ENCODE measurements at regions not wholly inside any gene's neighbourhood (a gene's known extent, or its start where the extent isn't known, plus 50 kb on each side); places are given as distances from the start of the nearest gene placed in this dataset.

- DNase-seq (ENCODE audit: low read depth in 1 of 2, low spot score in 1 of 2) (no peak), FAIRE-seq (no peak), ATAC-seq (no peak)
- no peak overlapping the region for H3K4me2 ChIP-seq
- no peak overlapping the region for H3K4me3 ChIP-seq
- H3K4me1 ChIP-seq: peaks cover 12% of the 10 kb centered on the region; the same call in 2 of the 3 replicates
- TF ChIP-seq NR3C1 (IDR thresholded peaks at IDR 0.05) (no peak), MAX (IDR thresholded peaks at IDR 0.05) (no peak), HES2 (IDR thresholded peaks at IDR 0.05) (no peak), TP53 (CRISPR knock-in tag; IDR thresholded peaks at IDR 0.05) (no peak), NFE2L2 (conservative IDR thresholded peaks at IDR 0.05; ENCODE audit: low read length) (no peak), CTCF (IDR thresholded peaks at IDR 0.05) (no peak), ZC3H11A (IDR thresholded peaks at IDR 0.05) (no peak), ZSCAN20 (CRISPR knock-in tag; IDR thresholded peaks at IDR 0.05) (no peak), ZNF302 (CRISPR knock-in tag; IDR thresholded peaks at IDR 0.05) (no peak)
- no peak overlapping the region for H3K27ac ChIP-seq
- CTCF ChIA-PET: no interaction called here
- no peaks in the 10 kb centered on the region for H3K9me3 ChIP-seq
- WGBS (ENCODE audit: missing lambda C conversion rate): 46% methylated on average over 5 of the region's 5 CpGs
- POLR2A ChIA-PET: no interaction called here
Measured at GRCh38 chr14:23696701-23697239, 60.6 kb downstream of the DHRS2 start.

GRCh38 chr14:23697680-23698079 lies 61.5 kb downstream of the DHRS2 start:
- no peak overlapping the region for H3K4me3 ChIP-seq
- peaks cover 12% of the 10 kb centered on the region; the same call in 2 of the 3 replicates for H3K4me1 ChIP-seq
- H3K9me3 ChIP-seq: 0 out of 3 replicates have a peak, but pooled peaks cover 4% of the 10 kb centered on the region
- no peak overlapping the region for H3K27ac ChIP-seq
- WGBS (ENCODE audit: missing lambda C conversion rate): 38% methylated on average over 4 of the region's 4 CpGs
- ATAC-seq: no peak
- ChIA-PET POLR2A (no interaction called here), CTCF (interaction anchor here (1.4 kb wide), 1 partner anchor 213 kb away, joined by 4 read pairs; no protein-coding TSS in a partner anchor)
- DNase-seq (ENCODE audit: low read depth in 1 of 2, low spot score in 1 of 2): no peak
- H3K4me2 ChIP-seq: no peak overlapping the region
- TF ChIP-seq GATA3 (IDR thresholded peaks at IDR 0.05; ENCODE audit: borderline replicate concordance) (no peak), EHMT2 (IDR thresholded peaks at IDR 0.05; ENCODE audit: low read depth) (no peak), BHLHE40 (IDR thresholded peaks at IDR 0.05; ENCODE audit: low read depth, low read length) (no peak), CHD4 (IDR thresholded peaks at IDR 0.05; ENCODE audit: borderline replicate concordance) (no peak), RNF2 (IDR thresholded peaks at IDR 0.05; ENCODE audit: borderline replicate concordance, low read depth) (no peak), RFX5 (IDR thresholded peaks at IDR 0.05) (no peak), HOXA7 (CRISPR knock-in tag; IDR thresholded peaks at IDR 0.05) (no peak), MAFK (IDR thresholded peaks at IDR 0.05; ENCODE audit: partially characterized antibody) (no peak), KDM5A (IDR thresholded peaks at IDR 0.05) (no peak), HDAC2 (IDR thresholded peaks at IDR 0.05) (no peak), CBX2 (IDR thresholded peaks at IDR 0.05; ENCODE audit: borderline replicate concordance, low read depth) (no peak), SREBF2 (IDR thresholded peaks at IDR 0.05) (no peak), MYC (IDR thresholded peaks at IDR 0.05; ENCODE audit: borderline replicate concordance, low read length) (no peak), MAX (IDR thresholded peaks at IDR 0.05) (no peak), HEYL (CRISPR knock-in tag; IDR thresholded peaks at IDR 0.05) (no peak), NFE2L2 (conservative IDR thresholded peaks at IDR 0.05; ENCODE audit: low read length) (no peak), HES2 (IDR thresholded peaks at IDR 0.05) (no peak), POLR2AphosphoS2 (conservative IDR thresholded peaks at IDR 0.05; ENCODE audit: low read length) (no peak), RAD21 (conservative IDR thresholded peaks at IDR 0.05 in 1 of 2, IDR thresholded peaks at IDR 0.05 in 1 of 2) (no peak), RARB (CRISPR knock-in tag; IDR thresholded peaks at IDR 0.05) (no peak)
- FAIRE-seq: peak; percentile 77
